AG08395 (cell line): ENCODE measurements at regions not wholly inside any gene's neighbourhood (a gene's known extent, or its start where the extent isn't known, plus 50 kb on each side); places are given as distances from the start of the nearest gene placed in this dataset.

Experiments
- DNase-seq: peaks from one replicate; pipeline ENCODE4 v3.0.0; 2012; ENCODE audit warnings: mixed read lengths, low spot score

- no peak for DNase-seq
Measured at GRCh38 chr22:22396741-22397291, 111.7 kb downstream of the ZNF280B start.

DNA sequence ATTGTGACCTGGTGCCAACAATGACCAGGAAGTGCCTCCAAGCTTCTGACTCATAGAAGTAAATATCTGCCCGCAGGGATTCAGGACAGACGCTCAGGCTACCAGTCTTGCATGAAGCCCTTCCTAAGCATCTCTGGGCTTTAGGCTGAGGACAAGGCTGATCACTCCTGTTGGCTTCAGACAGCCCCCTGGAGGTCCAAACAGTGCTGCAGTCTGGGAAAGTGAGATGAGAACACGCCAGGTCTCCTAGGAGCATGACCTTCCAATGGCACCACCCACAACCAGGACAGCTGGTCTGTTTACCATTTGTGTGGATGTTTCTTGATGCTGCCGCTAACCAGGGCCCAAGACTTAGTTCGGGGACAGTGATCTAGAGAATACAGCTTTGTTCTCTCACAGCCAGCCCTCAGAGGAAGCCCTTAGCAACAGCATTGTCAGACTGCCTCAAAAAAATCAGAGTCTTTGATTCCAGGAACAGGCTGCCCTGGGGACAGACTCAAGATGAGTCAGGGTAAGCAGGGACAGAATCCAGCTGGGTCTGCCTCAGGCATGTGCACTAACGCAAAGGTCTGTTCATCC, 111.2 kb downstream of the ZNF280B start:
- DNase-seq: peak; percentile 39

DNA sequence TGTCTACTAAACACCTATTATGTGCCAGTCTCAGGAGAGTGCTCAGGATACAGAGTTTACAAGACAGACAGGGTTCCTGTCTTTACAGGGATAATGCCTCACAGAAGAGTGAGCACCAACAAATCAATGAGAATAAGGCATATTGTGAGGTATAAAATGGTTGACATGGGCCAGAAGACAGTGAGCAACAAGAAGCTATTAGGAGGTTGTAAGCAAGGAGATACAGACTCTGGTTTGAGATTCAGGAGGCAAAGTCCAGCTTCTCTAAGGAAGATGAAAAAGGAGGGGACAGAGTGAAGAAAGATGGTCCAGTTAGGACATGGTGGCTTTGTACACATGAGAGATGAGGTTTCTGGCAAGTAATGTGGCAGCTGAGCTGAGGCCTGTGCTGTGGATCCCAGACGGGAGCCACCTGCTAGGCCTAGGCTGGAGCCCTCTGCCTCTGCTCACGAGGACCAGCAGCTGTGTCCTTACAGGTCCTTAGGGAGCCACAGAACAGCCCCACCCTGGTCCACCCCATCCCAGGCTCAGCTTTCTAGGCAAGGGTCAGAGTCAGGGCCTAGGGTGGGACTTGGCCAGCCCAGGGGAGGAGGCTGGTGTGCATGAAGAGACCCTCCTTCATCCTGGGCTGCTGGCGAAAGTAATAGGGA, 110.5 kb downstream of the ZNF280B start:
- DNase-seq: no peak

GRCh38 chr22:22398530-22399327, 109.8 kb downstream of the ZNF280B start:
- no peak for DNase-seq

- DNase-seq: no peak
Measured at GRCh38 chr22:22400099-22400498, 108.4 kb downstream of the ZNF280B start.

DNA sequence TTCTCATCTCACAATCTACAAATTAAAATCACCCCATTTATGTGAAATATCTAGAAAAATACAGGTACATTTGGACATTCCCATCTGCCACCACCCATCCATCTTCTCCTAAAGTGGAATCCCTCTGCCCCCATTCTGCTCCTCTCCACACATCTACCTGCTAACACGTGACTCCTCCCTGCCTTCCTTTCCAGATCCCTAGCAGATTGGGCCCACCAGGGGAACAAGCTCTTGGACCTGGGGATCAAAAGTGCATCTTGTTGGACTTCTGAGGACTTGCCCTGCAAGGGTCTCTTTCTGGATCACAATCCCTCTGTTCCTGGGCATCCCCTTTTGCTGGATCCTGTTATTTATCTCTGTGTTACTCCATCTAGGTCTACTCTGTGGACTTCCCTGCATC, 107.6 kb downstream of the ZNF280B start:
- DNase-seq: no peak

DNA sequence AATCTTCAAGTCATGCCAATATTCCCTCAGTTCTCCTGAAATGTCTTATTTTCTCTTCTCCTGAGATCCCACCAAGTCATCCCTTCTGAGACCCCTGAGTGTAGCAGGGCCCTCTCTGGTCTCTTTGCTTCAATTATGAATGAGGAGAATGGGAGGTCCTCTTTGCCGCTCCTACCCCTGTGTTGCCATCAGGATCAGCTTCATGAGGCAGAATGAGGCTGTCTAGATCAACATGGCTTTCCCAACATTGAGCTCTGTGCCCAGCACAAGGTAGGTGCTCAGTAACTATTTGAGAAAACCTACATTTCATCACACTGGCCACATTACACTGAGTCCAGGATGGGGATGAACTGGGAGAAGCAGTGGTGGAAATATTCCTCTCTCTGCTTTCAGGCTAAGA, 107.2 kb downstream of the ZNF280B start:
- DNase-seq: no peak

DNA sequence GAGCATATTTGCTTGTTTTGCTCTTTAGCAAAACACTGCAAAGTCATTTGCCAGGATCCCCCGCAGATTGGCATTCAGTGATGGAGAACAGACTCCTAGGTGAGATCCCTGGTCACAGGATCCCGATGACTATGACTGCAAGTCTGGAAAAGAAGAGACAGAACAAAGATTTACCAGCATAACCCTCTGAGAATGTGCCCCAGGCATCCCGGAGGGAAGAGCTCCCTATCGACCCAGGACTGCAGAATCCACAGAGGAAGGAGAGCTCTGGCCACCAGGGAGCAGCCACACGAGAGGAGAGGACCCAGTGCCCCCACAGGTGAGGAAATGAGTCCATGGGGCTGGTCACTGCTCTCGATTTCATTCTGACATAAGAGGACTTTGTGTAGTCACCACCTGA, 105.2 kb downstream of the ZNF280B start:
- no peak for DNase-seq

GRCh38 chr22:22403771-22404170, 104.8 kb downstream of the ZNF280B start:
- no peak for DNase-seq

DNA sequence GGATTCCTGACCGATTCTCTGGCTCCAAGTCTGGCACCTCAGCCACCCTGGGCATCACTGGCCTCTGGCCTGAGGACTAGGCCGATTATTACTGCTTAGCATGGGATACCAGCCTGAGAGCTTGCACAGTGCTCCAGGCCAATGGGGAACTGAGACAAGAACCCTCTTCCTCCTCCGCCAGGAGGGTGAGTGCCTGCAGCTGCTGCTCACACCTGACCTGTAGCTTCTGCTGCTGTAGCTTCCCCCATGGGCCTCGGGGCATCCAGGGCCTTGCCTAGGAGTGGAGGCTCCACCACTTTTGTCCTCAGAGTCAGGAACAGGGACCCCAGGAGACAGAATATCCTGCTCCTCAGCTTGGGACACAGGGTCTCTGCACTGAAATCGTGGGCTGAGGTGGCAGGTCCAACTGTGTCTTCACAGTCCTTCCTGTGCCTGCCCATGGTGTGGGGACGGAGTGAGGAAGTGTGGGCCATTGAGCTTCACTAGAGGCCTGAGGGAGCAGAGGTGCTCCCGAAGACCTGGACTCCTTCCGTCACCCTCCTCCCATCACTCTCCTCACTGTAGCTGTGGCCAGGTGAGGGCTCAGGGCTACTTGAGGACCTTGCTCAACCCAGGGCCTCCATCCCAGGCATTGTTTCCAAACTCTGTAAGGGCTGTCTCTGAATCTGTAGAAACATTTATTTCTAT, 103.8 kb downstream of the ZNF280B start:
- no peak for DNase-seq

GRCh38 chr22:22406445-22407027, 102.0 kb downstream of the ZNF280B start:
- DNase-seq: no peak

GRCh38 chr22:22407061-22407460, 101.5 kb downstream of the ZNF280B start:
- no peak for DNase-seq

GRCh38 chr22:22408269-22408668, 100.3 kb downstream of the ZNF280B start:
- DNase-seq: no peak

GRCh38 chr22:22408731-22409696, 99.5 kb downstream of the ZNF280B start:
- peak; percentile 43 for DNase-seq

DNA sequence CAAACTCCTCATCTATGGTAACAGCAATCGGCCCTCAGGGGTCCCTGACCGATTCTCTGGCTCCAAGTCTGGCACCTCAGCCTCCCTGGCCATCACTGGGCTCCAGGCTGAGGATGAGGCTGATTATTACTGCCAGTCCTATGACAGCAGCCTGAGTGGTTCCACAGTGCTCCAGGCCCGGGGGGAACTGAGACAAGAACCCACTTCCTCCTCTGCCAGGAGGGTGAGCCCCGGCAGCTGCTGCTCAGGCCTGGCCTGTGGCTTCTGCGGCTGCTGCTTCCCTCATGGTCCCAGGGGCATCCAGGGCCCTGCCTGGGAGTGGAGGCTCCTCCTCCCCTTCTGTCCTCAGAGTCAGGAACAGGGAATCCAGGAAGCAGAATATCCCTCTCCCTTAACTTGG, 98.4 kb downstream of the ZNF280B start:
- DNase-seq: no peak

- DNase-seq: no peak
Measured at GRCh38 chr22:22410677-22411076, 97.9 kb downstream of the ZNF280B start.

DNA sequence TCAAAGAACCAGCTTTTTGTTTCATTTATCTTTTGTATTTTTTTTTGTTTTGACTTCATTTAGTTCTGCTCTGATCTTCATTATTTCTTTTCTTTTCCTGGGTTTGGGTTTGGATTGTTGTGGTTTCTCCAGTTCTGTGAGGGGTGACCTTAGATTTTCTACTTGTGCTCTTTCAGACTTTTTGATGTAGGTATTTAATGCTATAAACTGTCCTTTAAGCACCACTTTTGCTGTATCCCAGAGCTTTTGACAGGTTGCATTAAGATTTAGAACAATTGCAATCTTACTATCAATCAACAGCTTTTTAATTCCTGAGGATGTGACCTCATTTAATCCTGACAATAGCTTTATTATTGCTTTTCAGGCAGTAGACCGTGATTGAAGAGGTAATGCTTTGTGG, 94.3 kb downstream of the ZNF280B start:
- no peak for DNase-seq

DNA sequence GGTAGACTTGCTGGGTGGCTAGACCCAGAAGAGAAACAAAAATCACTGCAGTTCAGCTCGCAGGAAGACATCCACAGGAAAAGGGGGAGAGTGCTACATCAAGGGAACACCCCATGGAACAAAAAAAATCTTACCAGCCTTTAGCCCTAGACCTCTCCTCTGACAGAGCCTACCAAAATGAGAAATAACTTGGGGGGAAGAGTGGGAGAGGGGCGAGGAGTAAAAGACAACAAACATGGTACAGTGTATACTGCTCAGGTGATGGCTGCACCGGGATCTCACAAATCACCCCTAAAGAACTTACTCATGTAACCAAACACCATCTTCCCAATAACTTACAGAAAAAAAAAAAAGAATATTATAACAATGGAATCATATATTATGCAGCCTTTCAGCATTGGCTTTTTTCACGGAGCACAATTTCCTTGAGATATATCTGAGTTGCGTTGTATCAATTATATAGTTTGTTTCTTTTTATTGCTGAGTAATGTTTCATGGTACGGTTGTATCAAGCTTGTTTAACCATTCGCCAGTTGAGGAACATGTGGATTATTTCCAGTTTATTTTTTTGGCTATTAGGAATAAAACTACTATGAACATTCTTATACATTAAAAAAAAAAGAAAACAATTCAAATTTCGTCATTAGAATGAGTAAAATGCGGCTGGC, 90.9 kb downstream of the ZNF280B start:
- DNase-seq: no peak

- DNase-seq: no peak
Measured at GRCh38 chr22:22418163-22418549, 90.4 kb downstream of the ZNF280B start.

GRCh38 chr22:22418957-22419356, 89.6 kb downstream of the ZNF280B start:
- DNase-seq: no peak
